ENCODE measurements at regions not wholly inside any gene's neighbourhood (a gene's known extent, or its start where the extent isn't known, plus 50 kb on each side); places are given as distances from the start of the nearest gene placed in this dataset.

- intact Hi-C loops (cut with micrococcal nuclease; ENCODE audit: unreplicated experiment), result loop anchor here (10.0 kb wide), 1 partner anchor 496 kb away; no protein-coding TSS in a partner anchor
- peaks cover 1% of the 10 kb centered on the region; the same call in 1 of the 2 replicates for H3K9me3 ChIP-seq (ENCODE audit: low read length)
- ChIA-PET POLR2A (interaction anchor here (1.2 kb wide), 1 partner anchor 9 kb away, joined by 4 read pairs; no protein-coding TSS in a partner anchor), CTCF (ENCODE audit: unreplicated experiment) (no interaction called here)
- no peak for TF ChIP-seq EZH2phosphoT487 (IDR thresholded peaks at IDR 0.05; ENCODE audit: borderline replicate concordance, low read depth, low read length)
- TF ChIP-seq, protein P1, sequence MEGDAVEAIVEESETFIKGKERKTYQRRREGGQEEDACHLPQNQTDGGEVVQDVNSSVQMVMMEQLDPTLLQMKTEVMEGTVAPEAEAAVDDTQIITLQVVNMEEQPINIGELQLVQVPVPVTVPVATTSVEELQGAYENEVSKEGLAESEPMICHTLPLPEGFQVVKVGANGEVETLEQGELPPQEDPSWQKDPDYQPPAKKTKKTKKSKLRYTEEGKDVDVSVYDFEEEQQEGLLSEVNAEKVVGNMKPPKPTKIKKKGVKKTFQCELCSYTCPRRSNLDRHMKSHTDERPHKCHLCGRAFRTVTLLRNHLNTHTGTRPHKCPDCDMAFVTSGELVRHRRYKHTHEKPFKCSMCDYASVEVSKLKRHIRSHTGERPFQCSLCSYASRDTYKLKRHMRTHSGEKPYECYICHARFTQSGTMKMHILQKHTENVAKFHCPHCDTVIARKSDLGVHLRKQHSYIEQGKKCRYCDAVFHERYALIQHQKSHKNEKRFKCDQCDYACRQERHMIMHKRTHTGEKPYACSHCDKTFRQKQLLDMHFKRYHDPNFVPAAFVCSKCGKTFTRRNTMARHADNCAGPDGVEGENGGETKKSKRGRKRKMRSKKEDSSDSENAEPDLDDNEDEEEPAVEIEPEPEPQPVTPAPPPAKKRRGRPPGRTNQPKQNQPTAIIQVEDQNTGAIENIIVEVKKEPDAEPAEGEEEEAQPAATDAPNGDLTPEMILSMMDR (conservative IDR thresholded peaks at IDR 0.05; ENCODE audit: low read length), result no peak
- H3K79me2 ChIP-seq (ENCODE audit: insufficient read depth, low read depth, low read length), result no peaks in the 10 kb centered on the region
- no peak overlapping the region for H3K4me3 ChIP-seq (ENCODE audit: low read depth, low read length, poor library complexity, severe bottlenecking)
- no peaks in the 10 kb centered on the region for H3K9me2 ChIP-seq (ENCODE audit: insufficient read depth, low read length)
- no peak overlapping the region for H3K4me2 ChIP-seq (ENCODE audit: low read length)
- H3K4me1 ChIP-seq (ENCODE audit: insufficient read depth, low read length, poor library complexity, severe bottlenecking), result peaks cover 89% of the 10 kb centered on the region
- H4K20me1 ChIP-seq (ENCODE audit: insufficient read depth, low read length), result no peaks in the 10 kb centered on the region
- no peak for DNase-seq (ENCODE audit: low spot score)
- no peak overlapping the region for H3K27ac ChIP-seq (ENCODE audit: low read depth, low read length, poor library complexity, severe bottlenecking)
- no TSS peak for BruUV-seq (replicated peaks)
- no peak overlapping the region for H2AFZ ChIP-seq (ENCODE audit: low read length)
- 0 out of 2 replicates have a peak, but pooled peaks cover under 1% of the 10 kb centered on the region for H3K36me3 ChIP-seq (ENCODE audit: insufficient read depth, low read length)
Measured at GRCh38 chr13:40440990-40441820, 225.2 kb downstream of the FOXO1 start.

DNA sequence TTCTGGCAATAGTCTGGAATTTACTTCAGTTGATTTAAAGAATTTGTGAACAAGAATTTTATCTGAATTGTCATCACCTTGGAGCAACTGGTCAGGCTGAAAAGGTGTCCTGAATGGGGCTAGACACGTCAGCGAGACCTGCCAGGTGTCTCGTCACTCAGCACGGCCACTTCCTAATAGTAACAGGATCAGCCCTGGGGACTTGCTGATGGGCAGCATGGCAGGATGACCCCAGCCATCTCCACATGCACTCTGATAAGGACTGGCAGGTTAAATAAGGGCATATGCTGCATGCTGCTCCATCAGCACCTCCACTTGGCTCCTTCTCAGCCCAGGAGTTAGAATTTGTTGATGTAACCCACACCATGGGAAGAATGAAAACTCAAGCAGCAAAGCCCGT is 224.2 kb downstream of the FOXO1 start:
- Histone ChIP-seq H3K27ac (ENCODE audit: low read depth, low read length, poor library complexity, severe bottlenecking) (no peak overlapping the region), H4K20me1 (ENCODE audit: insufficient read depth, low read length) (no peaks in the 10 kb centered on the region), H3K79me2 (ENCODE audit: insufficient read depth, low read depth, low read length) (no peaks in the 10 kb centered on the region), H3K4me1 (ENCODE audit: insufficient read depth, low read length, poor library complexity, severe bottlenecking) (peaks cover 95% of the 10 kb centered on the region), H3K4me3 (ENCODE audit: low read depth, low read length, poor library complexity, severe bottlenecking) (no peak overlapping the region), H2AFZ (ENCODE audit: low read length) (no peak overlapping the region; the same call in 1 of the 2 replicates), H3K9me3 (ENCODE audit: low read length) (peaks cover 10% of the 10 kb centered on the region), H3K4me2 (ENCODE audit: low read length) (peak overlapping the region; percentile 18), H3K36me3 (ENCODE audit: insufficient read depth, low read length) (peaks cover 5% of the 10 kb centered on the region; the same call in 1 of the 2 replicates), H3K9me2 (ENCODE audit: insufficient read depth, low read length) (no peaks in the 10 kb centered on the region)
- intact Hi-C loops (cut with micrococcal nuclease; ENCODE audit: unreplicated experiment), result loop anchor here (10.0 kb wide), 1 partner anchor 497 kb away; no protein-coding TSS in a partner anchor
- TF ChIP-seq, protein P1 (conservative IDR thresholded peaks at IDR 0.05; ENCODE audit: low read length), result no peak
- TF ChIP-seq EZH2phosphoT487 (IDR thresholded peaks at IDR 0.05; ENCODE audit: borderline replicate concordance, low read depth, low read length), result no peak
- DNase-seq (ENCODE audit: low spot score), result no peak
- CTCF ChIA-PET (ENCODE audit: unreplicated experiment), result interaction anchor here (0.7 kb wide), 1 partner anchor 7 kb away, joined by 6 read pairs; no protein-coding TSS in a partner anchor
- POLR2A ChIA-PET, result interaction anchor here (0.6 to 4.0 kb wide), 2 partner anchors 9 to 261 kb away, joined by 3 to 57 read pairs; no protein-coding TSS in a partner anchor
- no TSS peak for BruUV-seq (replicated peaks)
